Superior temporal gyrus (tissue), 1 donor: ENCODE measurements at regions not wholly inside any gene's neighbourhood (a gene's known extent, or its start where the extent isn't known, plus 50 kb on each side); places are given as distances from the start of the nearest gene placed in this dataset.
"Not testable (repeated sequence)": the region's sequence is repeated elsewhere in the genome, so short reads cannot be mapped to it uniquely, and the experiment has no call there.

Experiments used
- DNase-seq: peaks from one replicate; pipeline ENCODE4 v3.0.0-alpha.2; 2016; ENCODE audit errors: extremely low spot score

- DNase-seq, result no peak
These were observed 148.2 kb upstream of the GOT2 start for GRCh38 chr16:58882292-58882691.

DNA sequence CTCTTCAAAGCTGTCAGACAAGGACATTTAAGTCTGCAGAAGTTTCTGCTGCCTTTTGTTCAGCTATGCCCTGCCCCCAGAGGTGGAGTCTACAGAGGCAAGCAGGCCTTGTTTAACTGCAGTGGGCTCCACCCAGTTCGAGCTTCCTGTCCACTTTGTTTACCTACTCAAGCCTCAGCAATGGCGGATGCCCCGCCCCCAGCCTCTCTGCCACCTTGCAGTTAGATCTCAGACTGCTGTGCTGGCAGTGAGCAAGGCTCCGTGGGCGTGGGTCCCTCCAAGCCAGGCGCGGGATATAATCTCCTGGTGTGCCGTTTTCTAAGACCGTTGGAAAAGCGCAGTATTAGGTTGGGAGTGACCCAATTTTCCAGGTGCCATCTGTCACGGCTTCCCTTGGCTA, 144.5 kb upstream of the GOT2 start:
- not testable (repeated sequence) for DNase-seq

DNA sequence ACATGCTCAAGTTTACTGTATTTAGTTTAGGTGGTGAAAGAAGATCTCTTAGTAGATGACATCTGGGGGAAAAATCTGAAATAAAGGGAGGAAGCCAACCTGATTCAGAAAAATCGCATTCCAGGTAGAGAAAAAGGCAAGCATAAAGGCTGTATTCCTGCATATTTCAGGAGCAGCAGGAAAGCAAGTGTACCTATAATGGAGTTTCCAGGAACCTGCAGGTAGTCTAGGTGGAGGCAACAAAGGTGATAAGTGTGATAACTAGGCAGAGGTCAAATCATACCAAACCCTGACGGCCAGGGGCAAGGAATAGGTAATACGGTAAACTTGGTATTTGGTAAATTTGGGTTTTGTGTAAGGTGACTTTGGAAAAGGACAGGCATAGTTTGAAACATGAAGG, 132.8 kb upstream of the GOT2 start:
- no peak for DNase-seq

GRCh38 chr16:58863761-58864160, 129.6 kb upstream of the GOT2 start:
- DNase-seq, result no peak

- no peak for DNase-seq
These were observed 128.9 kb upstream of the GOT2 start for GRCh38 chr16:58863042-58863441.

DNA sequence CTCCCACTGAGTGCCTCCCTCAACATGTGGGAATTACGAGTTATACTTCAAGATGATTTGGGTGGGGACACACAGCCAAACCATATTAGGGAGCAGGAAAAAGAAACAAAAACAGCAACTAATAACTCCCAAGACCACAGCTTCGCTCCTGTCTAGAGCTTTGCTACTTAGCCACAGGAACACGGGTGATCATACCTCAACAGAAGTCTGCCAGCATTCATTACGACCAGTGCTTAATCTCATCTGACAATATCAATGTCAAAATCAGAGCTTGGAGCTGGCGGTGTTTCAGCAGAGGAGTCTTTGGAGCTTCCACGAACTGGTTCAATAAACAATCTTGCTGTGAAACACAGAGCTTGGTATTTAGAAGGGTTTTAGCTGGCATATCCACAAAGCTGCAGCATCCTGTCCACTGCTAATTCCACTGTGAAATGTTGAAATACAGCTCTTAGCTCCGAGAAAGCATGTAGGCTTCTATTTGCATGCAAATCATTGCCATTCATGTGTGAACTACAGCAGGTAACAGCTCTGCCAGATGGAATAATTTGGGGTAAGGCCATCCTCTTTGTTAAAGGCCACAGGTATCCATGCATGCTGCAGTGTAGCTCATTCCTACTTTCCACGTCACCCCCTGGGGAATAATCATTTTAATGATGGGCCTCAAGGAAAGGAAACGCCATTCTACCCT, 128.4 kb upstream of the GOT2 start:
- DNase-seq, result no peak

DNA sequence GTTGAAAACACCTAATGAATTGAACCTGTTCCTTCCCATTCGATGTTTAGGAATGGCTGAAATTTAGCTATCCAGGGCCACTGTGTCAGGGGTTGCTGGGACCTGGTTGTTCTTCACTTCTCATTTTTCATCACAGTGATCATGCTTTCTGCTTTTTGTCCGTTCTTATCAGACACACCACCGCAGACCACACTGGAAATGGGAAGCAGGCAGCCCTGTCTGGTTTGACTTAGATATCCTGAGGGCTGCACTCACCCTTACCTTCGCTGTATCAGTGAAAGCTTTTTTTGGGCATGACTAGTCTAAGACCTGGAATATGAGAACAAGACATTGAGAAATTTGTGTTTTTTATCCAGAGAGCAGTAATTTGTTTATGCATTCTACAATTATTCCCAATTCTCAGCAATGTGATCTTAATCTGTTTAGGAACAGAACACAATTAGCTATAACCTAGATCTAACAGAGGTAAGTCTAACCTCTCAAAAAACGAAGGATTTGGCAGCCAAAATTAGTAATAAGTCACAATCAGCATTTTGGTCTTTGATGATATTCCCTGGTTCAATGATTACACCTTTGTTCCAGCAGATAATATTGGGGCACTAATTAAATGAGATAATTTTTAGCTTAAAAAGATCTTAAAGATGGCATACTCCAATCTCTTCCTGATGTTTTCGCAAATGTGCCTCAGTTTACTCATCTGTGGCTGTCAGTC, 126.0 kb upstream of the GOT2 start:
- no peak for DNase-seq

DNA sequence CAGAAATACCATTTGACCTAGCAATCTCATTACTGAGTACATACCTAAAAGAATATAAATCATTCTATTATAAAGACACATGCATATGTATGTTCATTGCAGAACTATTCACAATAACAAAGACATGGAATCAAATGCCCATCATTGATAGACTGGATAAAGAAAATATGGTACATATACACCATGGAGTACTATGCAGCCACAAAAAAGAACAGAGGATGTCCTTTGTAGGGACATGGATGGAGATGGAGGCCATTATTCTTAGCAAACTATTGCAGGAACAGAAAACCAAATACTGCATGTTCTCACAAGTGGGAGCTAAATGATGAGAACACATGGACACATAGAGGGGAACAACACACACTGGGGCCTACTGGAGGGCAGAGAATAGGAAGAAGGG, 124.5 kb upstream of the GOT2 start:
- not testable (repeated sequence) for DNase-seq

GRCh38 chr16:58855291-58855863, 121.3 kb upstream of the GOT2 start:
- DNase-seq, result no peak

GRCh38 chr16:58853854-58854791, 120.0 kb upstream of the GOT2 start:
- no peak for DNase-seq

GRCh38 chr16:58850678-58851020, 116.5 kb upstream of the GOT2 start:
- no peak for DNase-seq

DNA sequence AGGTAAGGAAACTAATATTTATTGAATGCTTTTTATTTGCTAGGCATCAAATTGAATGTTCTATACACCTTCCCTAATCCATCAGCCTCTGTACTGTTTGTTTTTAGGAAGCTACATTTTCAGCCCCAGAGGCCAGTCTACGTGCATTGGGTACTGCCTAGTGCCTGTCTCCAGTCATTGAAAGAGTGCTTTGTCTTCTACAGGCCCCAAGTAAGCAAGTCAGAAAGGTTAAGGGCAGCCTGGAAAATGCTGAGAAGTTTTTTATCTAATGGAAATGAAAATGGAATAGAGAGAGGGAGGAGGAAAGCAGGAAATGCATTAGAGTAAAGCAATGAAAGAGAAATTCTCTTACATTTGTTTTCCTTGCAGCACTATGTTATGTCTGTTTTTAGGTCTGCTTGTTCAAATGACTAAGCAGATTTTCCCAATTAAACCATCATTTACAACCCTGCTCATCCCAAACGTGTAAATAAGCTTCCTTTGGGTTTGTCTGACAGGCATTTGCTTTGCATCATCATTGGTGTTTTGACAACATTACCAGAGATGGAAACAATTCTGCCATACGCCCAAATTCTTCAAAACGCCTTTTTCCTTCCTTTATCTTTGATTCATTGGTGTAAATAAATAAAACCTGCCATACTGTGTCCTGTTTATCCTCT, 116.0 kb upstream of the GOT2 start:
- DNase-seq, result no peak

DNA sequence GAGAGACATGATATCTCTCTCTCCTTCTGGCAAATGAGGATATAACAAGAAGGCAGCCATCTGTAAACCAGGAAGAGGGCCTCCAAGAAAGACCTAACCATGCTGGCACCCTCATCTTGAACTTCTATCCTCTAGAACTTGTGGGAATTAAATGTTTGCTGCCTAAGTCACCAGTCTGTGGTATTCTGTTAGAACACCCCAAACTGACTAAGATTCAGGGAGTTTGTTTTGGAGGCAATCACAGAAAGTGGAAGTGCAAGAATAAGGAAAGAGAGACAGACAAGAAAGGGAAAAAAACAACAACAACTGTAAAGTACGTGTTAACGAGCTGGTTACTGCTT, 114.5 kb upstream of the GOT2 start:
- no peak for DNase-seq

DNA sequence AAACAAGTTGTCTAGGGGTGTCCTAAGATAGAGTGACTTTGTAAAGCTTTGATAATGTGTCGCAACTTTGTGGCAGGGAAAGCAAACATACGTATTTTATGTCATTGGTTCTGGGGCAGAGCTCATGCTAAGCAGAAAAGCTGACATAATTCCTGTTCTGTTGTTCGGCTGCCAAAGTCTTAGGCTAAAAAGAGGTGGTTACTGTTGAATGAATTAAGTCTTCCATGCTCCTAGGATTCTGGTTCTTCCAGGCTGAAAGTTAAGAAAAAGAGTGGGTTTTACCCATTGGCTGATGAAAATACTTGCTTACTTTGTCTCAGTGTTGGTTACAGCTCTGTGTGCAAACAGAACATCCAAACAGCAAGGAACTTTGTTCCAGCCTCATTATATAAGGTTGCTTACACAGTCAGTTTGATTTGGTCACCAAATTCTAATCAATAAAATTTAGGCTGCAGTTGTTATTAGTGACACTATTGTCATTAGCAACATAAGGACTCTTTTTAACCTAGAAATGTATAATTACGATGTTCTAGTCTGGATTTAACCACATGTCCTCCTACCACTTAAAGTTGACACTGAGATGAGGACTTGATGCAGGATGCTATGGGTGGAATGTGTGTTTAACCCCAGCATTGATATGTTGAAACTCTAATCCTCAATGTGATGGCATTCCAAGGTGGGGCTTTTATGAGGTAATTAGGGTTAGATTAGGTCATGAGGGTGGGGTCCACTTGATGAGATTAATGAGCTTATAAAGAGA, 114.0 kb upstream of the GOT2 start:
- no peak for DNase-seq

- not testable (repeated sequence) for DNase-seq
These were observed 112.1 kb upstream of the GOT2 start for GRCh38 chr16:58846226-58846625.

DNA sequence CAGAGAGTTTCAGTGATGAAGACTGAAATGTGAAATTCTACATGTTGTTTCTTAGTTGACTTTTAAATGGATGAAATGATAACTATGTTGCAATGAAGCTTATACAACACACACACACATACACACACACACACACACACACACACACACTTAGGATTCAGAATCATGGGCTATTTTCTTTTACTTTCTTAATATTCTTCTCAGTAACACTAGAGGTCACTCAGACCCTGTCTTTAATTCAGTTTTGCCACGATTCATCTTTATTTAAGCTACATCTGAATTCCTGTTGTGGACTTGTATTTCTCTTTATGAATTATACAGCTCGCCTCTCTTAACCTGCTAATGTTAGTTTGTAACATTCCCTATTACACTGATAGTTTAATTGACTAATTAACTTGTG, 109.6 kb upstream of the GOT2 start:
- peak; percentile 35 for DNase-seq

GRCh38 chr16:58842746-58843145, 108.6 kb upstream of the GOT2 start:
- no peak for DNase-seq

DNA sequence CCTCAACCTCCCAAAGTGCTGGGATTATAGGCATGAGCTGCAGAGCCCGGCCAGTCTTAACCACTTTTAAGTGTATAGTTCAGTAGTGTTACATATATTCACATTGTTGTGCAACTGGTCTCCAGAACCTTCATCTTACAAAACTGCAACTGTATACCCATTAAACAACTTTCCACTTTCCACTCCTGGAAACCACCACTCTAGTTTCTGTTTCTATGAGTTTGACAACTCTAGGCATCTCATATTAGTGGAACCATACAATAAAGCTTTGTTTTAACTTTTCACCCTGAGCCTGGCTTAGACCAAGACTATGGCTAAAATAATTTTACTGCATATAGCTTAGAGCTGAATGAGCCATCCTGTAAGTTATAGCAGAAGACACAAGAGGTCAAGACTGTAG, 108.0 kb upstream of the GOT2 start:
- no peak for DNase-seq

DNA sequence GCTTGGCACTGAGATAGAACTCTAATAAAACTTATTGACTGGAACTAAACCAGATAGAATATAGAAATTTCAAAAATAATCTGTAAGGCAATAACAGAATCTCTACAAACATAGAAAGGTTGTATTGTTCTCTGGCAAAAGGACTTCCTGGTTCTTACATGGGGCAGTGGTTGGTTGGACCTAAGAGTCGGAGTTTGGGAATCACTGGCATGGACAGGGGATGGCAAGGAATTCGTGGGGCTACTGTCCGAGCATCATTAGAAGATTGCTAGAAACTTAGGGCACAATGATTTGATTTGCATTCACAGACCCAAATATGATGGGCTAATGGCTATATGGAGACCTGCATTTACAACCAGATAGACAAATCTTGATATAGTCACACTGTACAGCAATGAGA, 103.8 kb upstream of the GOT2 start:
- no peak for DNase-seq

- DNase-seq, result no peak
These were observed 102.3 kb upstream of the GOT2 start for GRCh38 chr16:58836427-58836826.

- DNase-seq, result no peak
These were observed 98.3 kb upstream of the GOT2 start for GRCh38 chr16:58832386-58832895.
